ENCODE measurements at regions not wholly inside any gene's neighbourhood (a gene's known extent, or its start where the extent isn't known, plus 50 kb on each side); places are given as distances from the start of the nearest gene placed in this dataset.
"Not testable (repeated sequence)": the region's sequence is repeated elsewhere in the genome, so short reads cannot be mapped to it uniquely, and the experiment has no call there.

DNA sequence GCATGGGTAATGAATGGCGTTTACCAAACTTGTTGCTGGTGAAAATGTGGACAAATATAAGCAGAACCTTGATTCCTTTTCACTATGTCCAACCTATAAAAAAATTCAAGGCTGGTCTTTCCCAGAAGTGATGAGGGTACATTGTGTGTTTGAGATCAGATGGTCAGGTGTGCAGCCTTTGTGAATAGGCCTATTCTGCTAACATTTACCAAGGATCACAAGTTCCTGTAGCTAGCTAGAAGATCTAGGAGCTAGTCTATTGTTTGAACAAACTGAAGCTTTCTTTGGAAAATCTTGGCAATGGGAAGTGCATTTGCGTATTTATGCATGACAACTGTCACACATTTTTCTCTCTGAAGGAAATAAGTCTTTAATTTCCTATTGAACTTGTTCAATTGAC, 489.6 kb downstream of the KLF5 start:
- no peak for DNase-seq

DNA sequence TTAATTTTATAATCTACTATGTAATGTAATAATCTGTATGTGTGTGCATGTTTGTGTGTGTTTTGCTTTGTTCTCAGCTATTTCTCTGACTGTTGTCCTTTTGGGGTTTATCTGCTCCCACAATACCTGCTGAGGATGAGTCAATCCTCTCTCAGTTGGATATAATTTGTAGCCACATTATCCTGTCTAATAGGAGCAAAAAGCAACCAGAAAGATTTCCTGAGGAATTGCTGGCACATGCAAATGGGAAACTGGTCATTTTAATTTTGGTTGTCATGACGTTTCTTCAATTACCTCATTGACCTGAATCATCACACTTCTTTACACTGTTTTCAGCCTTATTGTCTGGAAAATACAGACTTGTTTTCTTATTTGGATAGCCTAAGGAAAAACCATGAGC, 488.4 kb downstream of the KLF5 start:
- DNase-seq = no peak

DNA sequence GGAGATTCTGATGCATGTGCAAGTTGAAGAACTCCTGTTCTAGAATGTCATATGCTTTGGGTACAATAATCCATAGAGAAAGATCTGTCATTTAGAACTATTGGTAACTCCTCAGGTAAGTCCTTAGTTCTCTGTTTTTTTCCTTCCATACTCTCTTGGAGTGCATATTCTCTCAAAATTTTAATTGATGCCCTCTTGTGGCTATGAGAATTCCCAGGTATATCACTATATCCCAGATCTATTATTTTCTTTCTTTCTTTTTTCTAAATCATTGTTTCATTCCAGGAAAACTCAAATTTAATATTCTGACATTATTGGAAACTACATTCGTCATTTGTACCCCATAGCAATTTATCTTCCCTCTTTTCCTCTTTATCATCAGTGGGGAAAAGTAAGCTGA, 485.4 kb downstream of the KLF5 start:
- DNase-seq = no peak

DNA sequence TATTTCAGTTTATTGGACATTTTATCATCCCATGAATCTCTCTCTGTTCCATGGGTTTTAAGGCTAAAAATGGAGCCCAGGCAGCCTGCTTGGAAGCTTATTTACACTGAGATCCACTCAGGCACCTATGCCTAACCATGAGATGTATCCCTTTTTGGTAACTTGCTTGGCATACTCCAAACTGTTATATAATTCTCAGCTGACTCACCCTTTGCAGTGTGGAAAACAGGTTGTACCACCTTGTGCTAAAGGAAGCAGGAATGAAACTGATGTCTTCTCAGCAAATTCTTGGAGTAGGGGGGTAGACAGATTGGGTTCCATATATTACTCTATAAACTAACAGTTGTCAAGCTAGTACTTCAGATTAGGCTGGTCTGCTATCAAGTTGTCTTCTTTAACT, 483.6 kb downstream of the KLF5 start:
- DNase-seq = no peak

DNA sequence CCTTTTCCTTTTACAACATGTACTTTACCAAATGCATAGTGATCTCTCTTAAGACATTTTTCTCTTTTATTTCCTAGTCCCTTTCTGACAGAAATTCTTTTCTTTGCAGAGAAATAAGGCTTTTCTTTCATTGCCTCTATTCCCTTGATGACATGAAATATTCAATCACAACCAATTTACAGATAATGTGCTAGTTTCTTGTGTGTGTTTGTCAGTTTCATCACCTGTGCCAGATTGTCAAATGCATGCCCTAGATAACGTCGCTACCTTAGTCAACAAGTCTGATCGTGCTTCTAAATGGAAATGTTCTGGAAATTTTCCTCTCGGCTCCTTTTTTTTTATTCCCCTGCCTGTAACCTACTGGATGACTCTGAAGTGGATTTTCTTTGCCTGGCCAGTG, 478.1 kb downstream of the KLF5 start:
- DNase-seq = no peak

DNA sequence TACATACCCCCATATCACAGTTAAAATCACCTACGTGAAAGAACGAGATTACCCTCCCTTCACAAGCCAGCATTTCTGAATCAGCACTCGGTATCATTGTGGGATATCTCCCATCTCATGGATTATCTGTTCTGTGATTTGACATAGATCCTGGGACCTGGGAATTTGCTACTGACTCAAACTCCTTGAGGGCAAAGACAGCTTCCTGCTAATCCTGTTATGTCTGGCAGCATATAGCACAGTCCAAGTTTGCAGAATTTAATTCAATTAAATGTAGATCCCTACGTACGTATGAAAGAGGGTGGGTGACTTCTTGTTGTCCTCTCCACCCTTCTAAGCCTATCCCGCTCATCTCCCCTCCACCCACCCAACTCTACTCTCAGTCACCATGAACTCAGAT, 476.5 kb downstream of the KLF5 start:
- no peak for DNase-seq

DNA sequence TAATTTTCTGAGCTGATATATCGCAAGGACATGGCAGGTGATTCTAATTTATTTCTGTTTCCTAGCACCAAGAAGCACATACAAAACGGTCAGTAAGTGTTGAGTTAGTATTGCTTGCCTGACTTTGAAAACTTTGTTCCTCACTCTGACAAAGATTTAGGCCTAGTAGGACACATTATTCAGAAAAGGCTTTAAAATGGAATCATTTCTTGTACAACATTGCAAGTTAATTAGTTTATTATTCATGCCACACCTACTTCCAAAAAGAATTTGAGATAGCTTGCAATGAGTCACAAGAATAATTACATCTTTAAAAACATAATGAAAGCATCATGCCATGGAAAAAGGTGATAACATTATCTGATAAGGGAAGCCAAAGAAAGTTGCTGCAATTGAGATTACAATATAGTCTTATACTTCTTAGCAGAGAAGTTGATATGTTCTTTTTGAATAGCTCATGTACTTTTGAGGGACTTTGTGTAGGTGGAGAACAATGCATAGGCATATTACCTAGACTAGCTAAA, 474.2 kb downstream of the KLF5 start:
- no peak for DNase-seq

DNA sequence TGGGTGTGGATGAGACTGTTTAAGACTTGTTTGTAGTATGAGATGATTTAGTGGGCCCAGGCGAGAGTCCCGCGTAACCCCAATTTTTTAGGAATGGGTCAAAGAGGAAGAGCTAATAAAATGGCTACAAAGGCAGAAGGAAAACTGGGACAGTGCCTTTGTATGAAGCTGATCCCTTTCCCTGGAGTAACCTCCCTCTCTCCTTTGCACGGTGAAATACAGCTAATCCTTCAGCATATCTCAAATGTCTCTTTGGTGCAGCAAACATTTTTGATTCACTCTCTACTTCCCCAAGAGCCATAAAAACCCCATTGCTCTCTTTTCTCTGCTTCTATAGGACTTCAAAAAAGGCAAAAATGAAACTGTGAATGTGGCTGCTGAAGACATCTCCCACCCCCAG, 473.8 kb downstream of the KLF5 start:
- no peak for DNase-seq

DNA sequence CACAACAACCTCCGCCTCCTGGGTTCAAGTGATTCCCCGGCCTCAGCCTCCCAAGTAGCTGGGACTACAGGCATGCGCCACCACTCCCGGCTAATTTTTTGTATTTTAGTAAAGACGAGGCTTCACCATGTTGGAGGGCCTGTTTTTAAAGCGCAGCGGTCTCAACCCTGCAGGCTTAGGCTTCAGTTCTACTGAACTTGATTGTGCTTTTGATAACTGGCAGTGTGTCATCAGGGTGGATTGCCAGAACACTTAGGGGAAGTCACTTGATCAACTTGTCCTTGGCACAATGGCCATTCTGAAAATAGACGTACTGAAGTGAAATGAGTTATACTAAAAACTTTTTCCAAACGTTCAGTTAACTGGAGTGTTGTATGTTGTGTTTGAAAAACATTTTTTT, 472.2 kb downstream of the KLF5 start:
- DNase-seq = no peak

DNA sequence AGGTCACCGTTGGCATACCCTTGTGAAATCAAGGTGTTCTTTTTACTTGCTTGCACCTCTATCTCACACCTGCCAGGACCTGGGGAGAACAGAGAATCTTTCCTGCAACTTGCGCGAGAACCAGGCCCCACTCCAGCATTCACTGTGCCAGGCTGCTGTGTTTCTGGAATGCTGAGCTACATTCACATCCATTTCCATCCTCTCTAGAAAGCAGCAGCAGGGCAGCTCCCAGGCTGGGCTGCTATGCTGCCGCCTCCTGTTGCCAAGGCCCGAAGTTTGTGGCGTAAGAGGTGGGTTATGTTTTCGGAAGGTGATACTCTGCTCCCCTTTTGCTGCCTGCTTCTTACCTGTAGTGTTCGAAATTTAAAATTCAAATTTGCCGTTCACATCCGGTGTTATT, 464.1 kb downstream of the KLF5 start:
- no peak for DNase-seq

DNA sequence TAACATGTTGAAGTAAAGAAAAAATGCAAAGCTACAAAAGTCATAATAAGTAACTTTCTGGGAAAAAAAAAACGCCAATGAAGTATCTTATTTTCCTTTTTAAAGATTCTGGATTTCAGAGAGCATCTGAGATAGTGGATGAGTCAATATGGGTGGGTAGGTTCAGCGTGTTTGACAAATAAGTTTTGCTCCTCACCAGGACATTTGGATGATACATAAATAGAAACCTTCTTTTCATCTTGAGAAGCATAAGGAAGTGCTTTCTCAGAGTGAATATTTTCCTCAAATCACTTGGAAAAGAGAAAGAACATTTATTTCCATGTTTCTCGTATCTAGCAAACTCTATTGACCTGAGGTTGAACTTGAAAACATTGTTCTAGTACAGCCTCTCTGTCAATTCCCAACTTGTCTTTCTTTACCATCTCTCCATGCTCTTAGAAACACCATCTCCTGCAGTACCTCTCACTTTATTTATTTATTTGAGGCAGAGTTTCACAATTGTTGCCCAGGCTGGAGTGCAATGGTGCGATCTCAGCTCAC, 463.2 kb downstream of the KLF5 start:
- no peak for DNase-seq

DNA sequence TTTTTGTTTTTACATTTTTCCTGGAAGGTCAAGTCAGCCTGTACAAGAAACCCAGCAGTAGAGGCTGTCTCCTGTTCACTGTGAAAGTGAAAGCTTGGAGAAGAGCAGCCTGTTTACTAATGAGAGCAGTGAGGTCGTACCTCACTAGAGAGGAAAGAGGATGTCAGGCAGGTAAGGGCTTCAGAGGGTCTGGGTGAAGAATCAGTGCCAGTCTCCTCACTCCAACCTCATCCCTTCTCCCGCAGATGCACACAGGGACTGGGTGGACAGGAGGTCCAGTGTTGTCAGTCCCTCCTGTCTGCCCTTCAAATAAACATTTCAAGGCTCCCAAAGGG, 462.5 kb downstream of the KLF5 start:
- DNase-seq = no peak

DNA sequence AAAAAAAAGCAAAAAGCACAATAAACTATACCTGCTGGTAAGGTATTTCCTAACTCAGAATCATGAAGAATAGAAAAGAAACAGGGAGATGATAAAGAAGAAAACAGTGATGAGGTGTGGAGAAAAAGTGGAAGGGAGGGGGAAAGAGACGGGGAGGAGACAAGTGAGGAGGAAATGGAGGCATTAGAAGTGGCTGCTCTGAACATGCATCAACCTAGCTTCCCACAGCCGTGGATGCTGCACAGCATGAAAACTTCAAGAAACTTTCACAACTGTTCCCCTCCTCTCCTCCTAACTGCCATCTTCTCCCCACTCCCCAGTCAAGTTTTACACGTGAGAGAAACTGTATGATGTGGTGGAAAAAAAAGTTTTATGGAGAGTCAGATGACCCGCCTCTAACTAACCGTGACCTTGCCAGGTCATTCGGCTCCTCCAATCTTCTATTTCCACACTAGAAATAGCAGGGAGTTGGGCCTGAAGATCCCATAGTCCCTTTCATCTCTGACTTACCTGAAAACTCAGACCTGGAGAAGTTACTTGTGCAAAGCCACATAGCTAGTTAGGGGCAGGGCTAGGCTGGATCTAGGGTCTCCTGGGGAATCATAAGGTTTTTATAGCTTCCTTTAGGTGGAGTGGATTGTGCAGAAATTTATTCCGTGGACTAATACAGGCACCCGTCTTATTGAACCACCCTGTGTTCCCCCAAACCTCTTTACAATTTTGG, 461.9 kb downstream of the KLF5 start:
- DNase-seq = no peak

DNA sequence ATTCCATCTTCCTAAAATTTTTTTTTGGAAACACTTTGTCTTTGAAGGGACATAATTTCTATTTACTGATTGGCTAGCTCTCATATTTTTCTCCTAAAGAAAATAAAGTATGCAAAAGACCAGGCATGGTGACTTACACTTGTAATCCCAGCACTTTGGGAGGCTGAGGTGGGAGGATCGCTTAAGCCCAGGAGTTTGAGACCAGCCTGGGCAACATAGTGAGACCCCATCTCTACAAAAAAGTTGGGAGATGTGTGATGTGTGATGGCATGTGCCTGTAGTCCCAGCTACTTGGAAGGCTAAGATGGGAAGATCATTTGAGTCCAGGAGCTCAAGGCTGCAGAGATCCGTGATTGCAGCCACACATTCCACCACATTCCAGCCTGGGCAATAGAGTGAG, 461.3 kb downstream of the KLF5 start:
- not testable (repeated sequence) for DNase-seq

DNA sequence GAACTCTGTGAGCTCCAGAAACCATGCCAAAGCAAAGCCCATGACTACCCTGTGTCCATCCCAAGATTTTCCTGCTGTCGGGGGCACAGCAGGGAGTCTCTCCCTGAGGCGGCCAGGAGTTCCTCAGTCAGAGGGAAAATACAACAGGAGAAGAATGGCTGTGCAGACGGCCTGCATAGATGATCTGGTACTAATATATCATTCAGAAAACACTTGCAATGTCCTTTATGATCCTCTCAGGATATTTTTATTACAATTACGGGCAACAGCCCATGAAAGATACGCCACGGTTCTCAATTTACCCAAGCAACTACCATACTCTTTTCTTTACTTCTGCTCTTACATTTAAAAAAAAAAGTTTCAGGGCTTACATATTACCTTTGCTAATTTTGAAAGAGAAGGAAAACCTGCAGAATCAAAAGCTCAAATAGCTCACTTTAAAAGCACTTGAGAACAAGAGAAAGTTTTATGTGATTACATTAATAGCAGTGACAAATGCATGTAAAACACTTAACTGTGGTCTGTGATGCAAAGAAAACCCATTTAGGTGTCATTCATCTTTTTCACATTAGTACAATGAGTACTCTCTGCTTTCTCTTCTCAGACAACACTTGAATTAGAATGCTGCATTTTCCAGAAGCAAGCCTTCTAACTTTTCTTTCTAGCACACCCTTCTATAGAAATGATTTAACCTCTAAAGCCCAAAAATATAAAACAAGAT, 460.8 kb downstream of the KLF5 start:
- no peak for DNase-seq

DNA sequence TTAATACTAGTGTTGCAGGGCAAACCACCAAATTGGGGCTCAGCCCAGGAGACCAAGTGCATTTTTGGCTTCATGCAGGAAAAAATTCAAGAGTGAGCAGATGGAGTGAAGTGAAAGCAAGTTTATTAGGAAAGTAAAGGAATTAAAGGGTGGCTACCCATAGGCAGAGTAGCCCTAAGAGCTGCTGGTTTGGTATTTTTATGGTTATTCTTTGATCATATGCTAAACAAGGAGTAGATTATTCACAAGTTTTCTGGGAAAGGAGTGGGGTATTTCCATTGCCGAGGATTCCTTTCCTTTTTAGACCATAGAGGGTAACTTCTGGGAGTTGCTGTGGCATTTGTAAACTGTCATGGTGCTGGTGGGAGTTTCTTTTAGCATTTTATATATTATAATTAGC, 459.0 kb downstream of the KLF5 start:
- no peak for DNase-seq

DNA sequence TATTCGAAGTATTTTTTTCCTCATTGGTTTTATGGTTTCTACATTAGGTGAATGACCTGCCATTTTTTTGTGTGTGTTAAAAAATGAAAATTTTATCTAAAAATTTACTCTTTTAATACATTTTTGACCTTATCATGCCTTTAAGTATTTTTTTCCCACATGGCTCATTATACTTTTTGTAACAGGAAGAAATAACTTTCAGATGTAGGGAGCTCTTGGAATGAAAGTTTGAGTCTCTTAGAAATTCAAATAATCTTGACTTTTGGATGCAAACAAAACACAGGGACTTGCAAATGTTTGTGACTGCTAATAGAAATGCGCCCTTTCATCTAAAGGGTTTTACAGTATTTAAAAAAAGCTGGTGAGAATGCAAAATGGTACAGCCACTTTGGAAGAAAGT, 457.9 kb downstream of the KLF5 start:
- no peak for DNase-seq

DNA sequence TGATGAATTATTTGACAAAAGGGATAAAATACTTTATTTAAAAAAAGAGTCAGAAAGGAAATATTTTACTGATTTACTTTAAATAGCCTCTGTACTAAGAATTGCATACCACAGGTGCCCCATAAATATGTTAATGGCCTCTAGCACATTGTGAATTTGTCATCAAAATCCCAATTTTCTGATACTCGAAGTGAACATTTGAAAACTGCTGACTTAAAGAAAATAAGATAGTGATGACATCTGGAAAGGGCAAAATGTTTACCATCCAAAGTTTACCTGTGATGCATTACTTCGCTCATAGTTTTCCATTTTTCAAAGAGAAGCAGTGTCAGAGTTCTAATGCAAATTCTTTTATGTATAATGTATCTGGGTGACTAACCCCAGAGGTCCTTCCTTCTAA, 455.4 kb downstream of the KLF5 start:
- DNase-seq = no peak

DNA sequence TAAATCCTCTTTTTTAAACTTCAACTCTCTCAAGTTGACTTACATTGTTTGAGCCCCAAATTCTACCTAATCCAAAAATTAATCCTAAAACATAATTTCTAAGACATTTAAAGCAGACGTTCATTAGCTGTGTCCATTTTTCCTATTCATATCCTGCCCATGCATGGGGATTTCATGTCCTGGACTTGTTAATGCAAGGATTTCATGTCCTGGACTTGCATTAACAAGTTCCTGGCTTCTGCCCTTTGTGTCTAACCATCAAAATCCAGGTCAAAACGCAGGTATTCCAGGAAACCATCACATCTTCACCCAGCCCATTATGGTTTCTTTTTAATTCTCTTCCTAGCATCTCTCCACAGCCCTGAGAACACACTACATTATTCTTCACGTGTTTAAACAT, 454.9 kb downstream of the KLF5 start:
- DNase-seq = no peak

DNA sequence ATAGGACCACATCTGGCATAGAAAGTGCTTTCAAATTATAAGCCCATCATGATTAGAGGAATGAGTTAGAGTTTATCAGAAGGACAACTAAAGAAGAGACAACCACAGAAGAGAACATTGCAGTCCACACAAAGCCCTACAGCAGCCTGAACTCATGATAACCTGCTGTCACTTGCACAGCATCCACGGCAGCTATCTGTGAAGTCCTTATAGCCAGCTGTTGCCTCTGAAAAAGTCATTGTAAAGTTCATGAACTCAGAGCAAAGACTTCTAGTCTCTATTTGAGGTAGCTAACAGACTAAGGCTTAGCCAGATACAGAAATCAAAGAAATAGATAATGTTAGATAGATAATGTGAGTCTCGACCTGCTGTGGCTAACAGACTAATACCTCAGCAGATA, 450.0 kb downstream of the KLF5 start:
- no peak for DNase-seq

DNA sequence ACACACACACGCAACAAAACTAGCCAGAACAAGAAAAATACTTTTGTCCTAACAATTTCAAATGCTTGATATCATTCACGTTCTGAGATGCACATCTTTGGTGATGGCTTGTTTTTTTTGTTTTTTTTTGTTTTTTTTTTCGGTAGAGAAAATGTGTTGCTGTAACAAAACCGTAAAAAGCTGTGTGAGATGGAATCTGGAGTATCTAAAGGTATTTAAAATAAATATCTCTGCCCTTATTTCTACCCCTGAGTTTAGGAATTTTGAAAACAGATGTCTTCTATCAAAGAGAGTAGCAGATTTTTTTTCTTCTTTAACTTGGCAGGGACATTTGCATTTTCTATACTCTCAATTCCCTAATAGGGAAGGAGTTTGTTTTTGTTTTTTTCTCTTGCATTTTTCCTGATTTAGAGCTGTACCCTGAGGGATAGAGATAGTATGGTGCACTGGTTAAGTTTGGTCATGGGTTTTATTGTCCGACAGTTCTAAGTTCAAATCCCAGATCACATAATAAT, 446.6 kb downstream of the KLF5 start:
- no peak for DNase-seq

DNA sequence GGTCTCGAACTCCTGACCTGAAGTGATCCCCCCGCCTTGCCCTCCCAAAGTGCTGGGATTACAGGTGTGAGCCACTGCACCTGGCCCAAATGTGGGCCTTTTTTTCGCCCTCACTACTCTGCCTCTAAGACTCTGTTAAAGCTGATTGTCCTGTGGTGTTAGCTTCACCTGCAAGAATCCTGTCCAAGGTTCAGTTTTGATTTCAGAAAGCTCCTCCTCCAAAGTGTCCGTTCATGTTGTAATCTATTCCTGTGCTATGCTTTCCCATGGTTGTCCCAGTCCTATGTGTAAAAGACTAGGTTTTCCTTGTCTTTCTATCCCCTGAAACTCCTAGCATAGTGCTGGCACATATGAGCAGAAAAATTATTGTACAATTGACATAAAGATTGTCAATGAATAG, 440.9 kb downstream of the KLF5 start:
- no peak for DNase-seq

DNA sequence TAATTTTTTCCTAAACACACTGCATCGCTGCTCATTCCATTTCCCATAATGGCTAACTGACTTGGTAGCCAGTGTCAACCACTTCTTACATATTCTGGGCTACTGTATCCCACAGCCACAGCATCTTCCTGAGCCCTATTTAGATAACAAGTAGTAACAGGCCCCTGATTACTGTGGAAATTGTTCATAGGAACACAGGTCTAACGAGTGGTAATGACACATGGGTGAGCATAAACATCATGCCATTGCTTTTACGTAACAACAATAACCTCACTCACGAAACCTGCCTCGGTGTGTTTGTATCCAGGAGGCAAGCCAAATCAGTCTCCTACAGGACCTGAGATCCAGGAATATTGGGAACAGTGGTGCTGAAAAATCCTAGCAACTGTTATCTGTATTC, 438.6 kb downstream of the KLF5 start:
- no peak for DNase-seq

DNA sequence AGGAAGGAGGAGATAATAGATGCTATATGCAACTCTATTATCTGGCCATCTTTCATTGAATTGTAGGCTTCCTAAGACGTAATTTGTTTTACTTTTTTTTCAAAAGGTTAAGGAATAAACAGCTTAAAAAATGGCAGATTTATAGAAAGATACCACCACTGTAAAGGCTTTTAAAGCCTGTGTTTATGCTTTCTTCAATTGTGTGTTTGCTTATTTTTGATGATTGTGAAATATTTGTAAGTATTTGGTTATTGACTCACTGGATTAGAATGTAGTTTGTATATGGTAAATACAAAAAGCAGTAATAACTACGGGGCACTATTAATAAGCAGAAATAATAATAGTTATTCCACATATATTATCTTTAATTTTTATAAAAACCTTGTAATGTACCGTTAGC, 437.9 kb downstream of the KLF5 start:
- no peak for DNase-seq

Data from NCI-H2227 treated with DMSO at 0.1 percent for 48 hours (cell line).